Thoracic aorta (tissue), 2 donors: ENCODE measurements at regions not wholly inside any gene's neighbourhood (a gene's known extent, or its start where the extent isn't known, plus 50 kb on each side); places are given as distances from the start of the nearest gene placed in this dataset.

Experiments used
- ATAC-seq: fragments of 150-250 bp; one replicate; pipeline ENCODE4 v1.8.0; 2017; ENCODE audit warnings: low read depth; ENCODE audit not compliant: insufficient number of reproducible peaks, low FRiP score
- DNase-seq: peaks from one replicate; pipeline ENCODE4 v3.0.0-alpha.2; 2020; ENCODE audit warnings: low spot score
- H3K27ac ChIP-seq, 2 donors: fragments of 200-600 bp; sonication (generic); 1 replicate in 1 of 2; 2 replicates in 1 of 2; pipeline ENCODE4 v1.5.1; 2016; ENCODE audit warnings: mild to moderate bottlenecking in 2 of 2, moderate library complexity in 2 of 2
- H3K27me3 ChIP-seq: fragments of 200-600 bp; sonication (generic); replicated peaks from 2 replicates; pipeline ENCODE4 v1.6.0; 2016; ENCODE audit warnings: mild to moderate bottlenecking; ENCODE audit not compliant: insufficient read depth
- H3K36me3 ChIP-seq: fragments of 200-600 bp; sonication (generic); one replicate; pipeline ENCODE4 v1.5.1; 2016
- H3K4me1 ChIP-seq, 2 donors: fragments of 200-600 bp; sonication (generic); 1 replicate in 1 of 2; 2 replicates in 1 of 2; pipeline versions ENCODE4 v1.5.1 to v1.6.0; 2016; ENCODE audit warnings: low read depth in 2 of 2, mild to moderate bottlenecking in 1 of 2; ENCODE audit not compliant: control insufficient read depth in 1 of 2
- H3K4me3 ChIP-seq: fragments of 200-600 bp; sonication (generic); 2 replicates; pipeline ENCODE4 v1.5.1; 2016; ENCODE audit warnings: mild to moderate bottlenecking
- H3K9me3 ChIP-seq: fragments of 200-600 bp; sonication (generic); 2 replicates; pipeline ENCODE4 v1.5.1; 2016
- TF ChIP-seq, protein P1 (sequence below): fragments of 200-600 bp; sonication (generic); IDR thresholded peaks from one replicate; pipeline ENCODE4 v1.5.1; 2019; ENCODE audit warnings: antibody characterized with exemption

DNA sequence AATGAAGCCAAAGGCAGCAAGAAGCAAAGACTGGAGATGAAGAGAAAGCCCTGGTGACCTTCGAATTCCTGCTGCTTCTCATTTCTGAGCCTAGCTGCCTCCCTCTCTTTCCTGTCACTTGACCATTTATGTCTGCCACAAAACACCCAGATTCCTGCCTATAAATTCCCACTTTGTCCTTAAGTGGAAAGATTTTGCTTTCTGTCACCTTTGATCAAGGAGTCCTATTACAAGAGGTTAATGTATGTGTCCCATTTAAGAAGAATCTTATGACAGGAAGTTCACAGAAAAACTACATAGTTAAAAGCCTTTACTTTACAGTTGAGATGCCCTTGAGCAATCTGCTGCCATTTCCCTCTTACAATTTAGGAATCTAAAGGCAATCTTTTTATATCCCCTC is 155.7 kb downstream of the GALC start:
- Histone ChIP-seq H3K27me3 (no peaks in the 10 kb centered on the region), H3K4me3 (no peak overlapping the region), H3K36me3 (no peaks in the 10 kb centered on the region), H3K27ac (no peak overlapping the region), H3K4me1 (no peaks in the 10 kb centered on the region), H3K9me3 (no peaks in the 10 kb centered on the region)
- TF ChIP-seq, protein P1, sequence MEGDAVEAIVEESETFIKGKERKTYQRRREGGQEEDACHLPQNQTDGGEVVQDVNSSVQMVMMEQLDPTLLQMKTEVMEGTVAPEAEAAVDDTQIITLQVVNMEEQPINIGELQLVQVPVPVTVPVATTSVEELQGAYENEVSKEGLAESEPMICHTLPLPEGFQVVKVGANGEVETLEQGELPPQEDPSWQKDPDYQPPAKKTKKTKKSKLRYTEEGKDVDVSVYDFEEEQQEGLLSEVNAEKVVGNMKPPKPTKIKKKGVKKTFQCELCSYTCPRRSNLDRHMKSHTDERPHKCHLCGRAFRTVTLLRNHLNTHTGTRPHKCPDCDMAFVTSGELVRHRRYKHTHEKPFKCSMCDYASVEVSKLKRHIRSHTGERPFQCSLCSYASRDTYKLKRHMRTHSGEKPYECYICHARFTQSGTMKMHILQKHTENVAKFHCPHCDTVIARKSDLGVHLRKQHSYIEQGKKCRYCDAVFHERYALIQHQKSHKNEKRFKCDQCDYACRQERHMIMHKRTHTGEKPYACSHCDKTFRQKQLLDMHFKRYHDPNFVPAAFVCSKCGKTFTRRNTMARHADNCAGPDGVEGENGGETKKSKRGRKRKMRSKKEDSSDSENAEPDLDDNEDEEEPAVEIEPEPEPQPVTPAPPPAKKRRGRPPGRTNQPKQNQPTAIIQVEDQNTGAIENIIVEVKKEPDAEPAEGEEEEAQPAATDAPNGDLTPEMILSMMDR = no peak
- ATAC-seq (no peak), DNase-seq (no peak)

DNA sequence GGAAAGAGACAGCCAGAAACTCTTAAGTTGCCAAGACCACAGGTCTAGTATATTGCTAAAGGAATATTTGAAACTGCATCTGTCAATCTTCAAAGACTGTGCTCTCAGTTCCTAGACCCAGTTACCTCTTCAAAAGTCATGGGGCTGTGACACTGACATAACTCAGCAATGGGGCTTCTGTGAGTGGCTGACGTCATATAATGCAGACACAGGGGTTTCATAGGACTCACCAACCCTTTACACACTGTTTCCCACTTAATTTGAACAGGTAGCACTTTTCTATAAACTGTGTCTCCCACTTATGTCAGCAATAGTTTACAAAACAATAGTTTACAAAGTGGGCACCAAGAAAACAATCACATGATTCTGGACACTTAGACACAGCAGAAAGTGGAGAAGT is 158.4 kb downstream of the GALC start:
- no peaks in the 10 kb centered on the region for H3K4me1 ChIP-seq
- H3K36me3 ChIP-seq = no peaks in the 10 kb centered on the region
- H3K27me3 ChIP-seq = no peaks in the 10 kb centered on the region
- DNase-seq = no peak
- H3K9me3 ChIP-seq = no peaks in the 10 kb centered on the region
- H3K27ac ChIP-seq = no peak overlapping the region
- ATAC-seq = no peak
- H3K4me3 ChIP-seq = no peak overlapping the region
- TF ChIP-seq, protein P1 = no peak

DNA sequence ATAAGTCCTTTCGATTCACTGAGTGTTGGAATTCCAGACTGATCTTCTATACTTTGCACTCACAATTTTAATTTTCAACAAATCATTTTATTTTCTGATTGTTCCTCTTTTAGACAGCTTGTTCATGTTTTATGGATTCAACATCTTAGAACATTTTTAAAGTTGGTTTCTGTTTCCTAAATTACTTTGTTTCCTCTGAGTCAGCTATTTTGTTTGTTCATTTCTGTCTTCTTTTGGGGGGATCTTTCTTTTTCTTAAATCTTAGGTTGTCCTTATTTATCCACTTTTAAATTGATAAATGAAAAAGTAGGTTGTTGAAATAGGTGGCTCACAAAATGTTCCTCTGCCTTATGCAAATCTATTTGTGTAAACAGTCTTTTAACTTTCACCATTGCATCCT is 160.0 kb downstream of the GALC start:
- no peaks in the 10 kb centered on the region for H3K4me1 ChIP-seq
- no peak overlapping the region for H3K27ac ChIP-seq
- H3K27me3 ChIP-seq = no peaks in the 10 kb centered on the region
- H3K9me3 ChIP-seq = no peaks in the 10 kb centered on the region
- ATAC-seq (no peak), DNase-seq (no peak)
- H3K4me3 ChIP-seq = no peak overlapping the region
- TF ChIP-seq, protein P1 = no peak
- H3K36me3 ChIP-seq = no peaks in the 10 kb centered on the region

DNA sequence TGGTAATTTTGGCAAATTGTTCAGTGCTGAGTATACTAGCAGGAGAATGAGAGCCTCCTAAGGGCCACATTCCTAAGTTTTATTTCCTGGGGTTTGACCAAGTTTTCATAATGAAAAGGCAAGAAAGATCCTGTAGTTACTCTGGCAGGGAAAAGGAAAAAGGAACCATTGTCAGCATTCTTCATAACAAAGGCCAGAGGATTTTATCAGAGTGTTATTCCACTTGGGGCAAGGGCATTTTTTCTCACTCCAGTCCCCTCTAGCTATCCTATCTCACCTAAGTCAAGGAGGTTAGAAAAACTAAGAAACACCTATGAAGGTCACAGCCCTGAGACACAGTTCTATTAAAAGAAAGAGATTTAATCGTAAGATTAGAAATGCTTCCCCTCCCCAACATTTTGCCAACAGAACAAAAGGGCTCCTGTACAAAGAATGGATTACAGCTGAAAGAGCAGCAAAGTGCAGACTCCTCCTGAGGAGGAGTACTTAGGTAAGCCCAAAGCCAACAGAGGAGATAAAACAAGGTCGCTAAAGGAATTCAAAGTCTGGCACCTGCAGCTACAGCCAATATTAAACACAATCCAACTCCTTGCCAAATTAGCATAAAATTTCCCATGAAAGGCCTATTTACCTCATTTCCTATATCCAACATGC is 162.4 kb downstream of the GALC start:
- Histone ChIP-seq H3K4me1 (no peaks in the 10 kb centered on the region), H3K27me3 (no peaks in the 10 kb centered on the region), H3K27ac (no peak overlapping the region), H3K4me3 (no peak overlapping the region), H3K36me3 (no peaks in the 10 kb centered on the region), H3K9me3 (no peaks in the 10 kb centered on the region)
- TF ChIP-seq, protein P1 = no peak
- ATAC-seq (no peak), DNase-seq (no peak)

DNA sequence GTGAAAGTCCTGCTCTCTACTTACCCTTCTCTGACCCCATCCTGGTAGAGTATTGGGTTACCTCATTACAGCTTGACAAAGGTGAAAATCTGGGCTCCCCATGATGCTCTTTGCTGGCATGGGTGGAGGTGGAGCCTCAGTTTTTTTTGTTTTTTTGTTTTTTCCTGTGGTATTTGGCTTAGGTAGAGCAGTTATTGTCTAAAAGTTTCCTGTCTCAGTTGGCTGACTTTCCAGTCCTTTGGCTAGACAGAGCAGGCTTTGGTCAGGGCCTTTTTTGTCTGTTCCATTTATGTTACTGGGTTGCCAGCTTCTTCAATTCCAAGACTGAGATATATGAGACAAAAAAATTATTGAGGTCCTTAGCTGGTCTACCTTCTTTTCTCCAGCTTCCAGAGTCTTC is 163.4 kb downstream of the GALC start:
- DNase-seq (no peak), ATAC-seq (no peak)
- Histone ChIP-seq H3K9me3 (no peaks in the 10 kb centered on the region), H3K27ac (no peak overlapping the region), H3K36me3 (no peaks in the 10 kb centered on the region), H3K27me3 (no peaks in the 10 kb centered on the region), H3K4me1 (no peaks in the 10 kb centered on the region), H3K4me3 (no peak overlapping the region)
- TF ChIP-seq, protein P1 = no peak
